ENCODE measurements at regions not wholly inside any gene's neighbourhood (a gene's known extent, or its start where the extent isn't known, plus 50 kb on each side); places are given as distances from the start of the nearest gene placed in this dataset.

DNA sequence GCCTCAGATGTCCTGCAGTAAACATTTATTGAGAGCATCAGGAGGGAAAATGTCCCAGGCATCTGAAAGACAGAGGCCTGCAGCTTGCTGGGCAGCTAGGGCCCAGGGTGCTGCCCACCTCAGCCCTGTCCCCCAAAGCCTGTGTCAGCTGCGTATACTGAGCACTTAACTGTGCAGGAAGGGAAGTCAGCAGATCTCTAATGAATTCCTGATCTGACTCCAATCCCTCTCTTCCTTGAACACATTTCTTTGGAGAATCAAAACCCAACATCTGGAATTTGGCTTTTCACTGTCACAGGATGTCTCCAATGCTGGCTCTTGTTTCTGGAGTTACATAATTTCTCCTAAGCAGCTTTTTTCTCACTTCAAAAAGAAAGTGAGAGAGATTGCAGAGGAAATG is 364.7 kb upstream of the NFE2L3 start:
- Mint-ChIP-seq H3K36me3 (ENCODE audit: low read depth) (no peaks in the 10 kb centered on the region), H3K4me1 (ENCODE audit: low read depth) (no peaks in the 10 kb centered on the region), H3K27ac (no peak overlapping the region), H3K27me3 (ENCODE audit: insufficient read depth) (peaks cover 2% of the 10 kb centered on the region), H3K4me3 (no peak overlapping the region), H3K9me3 (peaks cover 32% of the 10 kb centered on the region)
- TF ChIP-seq, protein P1, sequence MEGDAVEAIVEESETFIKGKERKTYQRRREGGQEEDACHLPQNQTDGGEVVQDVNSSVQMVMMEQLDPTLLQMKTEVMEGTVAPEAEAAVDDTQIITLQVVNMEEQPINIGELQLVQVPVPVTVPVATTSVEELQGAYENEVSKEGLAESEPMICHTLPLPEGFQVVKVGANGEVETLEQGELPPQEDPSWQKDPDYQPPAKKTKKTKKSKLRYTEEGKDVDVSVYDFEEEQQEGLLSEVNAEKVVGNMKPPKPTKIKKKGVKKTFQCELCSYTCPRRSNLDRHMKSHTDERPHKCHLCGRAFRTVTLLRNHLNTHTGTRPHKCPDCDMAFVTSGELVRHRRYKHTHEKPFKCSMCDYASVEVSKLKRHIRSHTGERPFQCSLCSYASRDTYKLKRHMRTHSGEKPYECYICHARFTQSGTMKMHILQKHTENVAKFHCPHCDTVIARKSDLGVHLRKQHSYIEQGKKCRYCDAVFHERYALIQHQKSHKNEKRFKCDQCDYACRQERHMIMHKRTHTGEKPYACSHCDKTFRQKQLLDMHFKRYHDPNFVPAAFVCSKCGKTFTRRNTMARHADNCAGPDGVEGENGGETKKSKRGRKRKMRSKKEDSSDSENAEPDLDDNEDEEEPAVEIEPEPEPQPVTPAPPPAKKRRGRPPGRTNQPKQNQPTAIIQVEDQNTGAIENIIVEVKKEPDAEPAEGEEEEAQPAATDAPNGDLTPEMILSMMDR (IDR thresholded peaks at IDR 0.05), result no peak
- no peak for DNase-seq

GRCh38 chr7:25788371-25788770 is 363.6 kb upstream of the NFE2L3 start:
- no peak overlapping the region for H3K4me3 Mint-ChIP-seq
- no peaks in the 10 kb centered on the region; the same call in 1 of the 2 replicates for H3K27me3 Mint-ChIP-seq (ENCODE audit: insufficient read depth)
- peaks cover 34% of the 10 kb centered on the region for H3K9me3 Mint-ChIP-seq
- H3K4me1 Mint-ChIP-seq (ENCODE audit: low read depth), result no peaks in the 10 kb centered on the region
- no peak for DNase-seq
- H3K27ac Mint-ChIP-seq, result no peak overlapping the region
- TF ChIP-seq, protein P1 (IDR thresholded peaks at IDR 0.05), result no peak
- H3K36me3 Mint-ChIP-seq (ENCODE audit: low read depth), result no peaks in the 10 kb centered on the region

GRCh38 chr7:25788961-25789620 is 362.9 kb upstream of the NFE2L3 start:
- Mint-ChIP-seq H3K36me3 (ENCODE audit: low read depth) (no peaks in the 10 kb centered on the region), H3K27me3 (ENCODE audit: insufficient read depth) (no peaks in the 10 kb centered on the region; the same call in 1 of the 2 replicates), H3K9me3 (peaks cover 32% of the 10 kb centered on the region), H3K27ac (no peak overlapping the region), H3K4me3 (no peak overlapping the region), H3K4me1 (ENCODE audit: low read depth) (no peaks in the 10 kb centered on the region)
- no peak for DNase-seq
- TF ChIP-seq, protein P1 (IDR thresholded peaks at IDR 0.05), result no peak

DNA sequence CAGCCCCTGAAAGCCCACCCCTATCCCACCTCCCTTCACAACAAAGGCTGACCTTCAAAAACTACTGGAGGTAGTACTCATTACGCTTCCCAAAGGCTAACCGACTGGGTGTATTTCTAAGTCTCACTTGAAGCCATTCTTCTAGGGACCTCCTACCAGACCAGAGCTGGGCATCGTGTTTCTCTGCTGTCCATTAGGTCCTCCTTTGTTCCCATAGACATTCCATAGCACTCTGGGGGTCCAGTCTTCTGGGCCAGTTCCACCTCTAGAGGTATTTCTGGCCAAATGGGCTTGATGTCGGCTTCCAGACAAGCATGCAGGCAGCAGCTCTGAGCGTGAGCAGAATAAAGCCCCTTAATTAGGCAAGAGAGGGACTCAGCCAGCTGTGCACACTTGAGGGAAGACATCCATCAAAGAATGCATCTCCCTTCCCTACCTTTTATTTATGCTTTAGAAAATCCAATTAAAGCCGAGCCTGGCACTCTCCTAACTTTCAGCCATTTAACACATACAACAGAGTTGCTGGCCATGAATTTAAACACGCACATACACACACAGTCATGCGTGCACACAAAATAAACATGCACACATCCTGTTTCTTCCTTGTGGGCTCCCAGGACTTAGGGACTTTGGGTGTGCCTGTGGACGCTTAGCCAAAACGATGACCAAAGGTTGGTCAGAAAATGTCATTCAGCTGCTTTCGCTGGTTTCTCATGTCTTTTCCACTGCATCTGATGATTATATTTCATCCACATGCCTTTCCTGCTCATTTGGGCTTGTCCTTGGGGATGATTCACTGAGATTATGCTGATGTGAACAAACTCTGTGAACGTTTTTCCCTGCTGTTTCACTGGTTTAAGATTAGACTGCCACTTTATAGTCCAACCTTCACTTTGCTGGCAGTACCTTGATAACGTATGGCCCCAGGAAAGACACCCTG is 362.0 kb upstream of the NFE2L3 start:
- H3K27me3 Mint-ChIP-seq (ENCODE audit: insufficient read depth), result no peaks in the 10 kb centered on the region; the same call in 1 of the 2 replicates
- peaks cover 28% of the 10 kb centered on the region for H3K9me3 Mint-ChIP-seq
- TF ChIP-seq, protein P1 (IDR thresholded peaks at IDR 0.05), result no peak
- no peak overlapping the region for H3K4me3 Mint-ChIP-seq
- H3K27ac Mint-ChIP-seq, result no peak overlapping the region
- no peak for DNase-seq
- no peaks in the 10 kb centered on the region for H3K4me1 Mint-ChIP-seq (ENCODE audit: low read depth)
- H3K36me3 Mint-ChIP-seq (ENCODE audit: low read depth), result no peaks in the 10 kb centered on the region

- Mint-ChIP-seq H3K4me3 (no peak overlapping the region), H3K27me3 (ENCODE audit: insufficient read depth) (no peaks in the 10 kb centered on the region; the same call in 1 of the 2 replicates), H3K27ac (no peak overlapping the region), H3K9me3 (peaks cover 20% of the 10 kb centered on the region), H3K4me1 (ENCODE audit: low read depth) (no peaks in the 10 kb centered on the region), H3K36me3 (ENCODE audit: low read depth) (no peaks in the 10 kb centered on the region)
- DNase-seq, result no peak
- TF ChIP-seq, protein P1 (IDR thresholded peaks at IDR 0.05), result no peak
These were observed 361.0 kb upstream of the NFE2L3 start for GRCh38 chr7:25790963-25791362.

Data from HFFc6 (cell line).